ENCODE measurements at regions not wholly inside any gene's neighbourhood (a gene's known extent, or its start where the extent isn't known, plus 50 kb on each side); places are given as distances from the start of the nearest gene placed in this dataset.
A peak's percentile ranks its signal among the peaks of the same experiment; 100 is the strongest.

- peaks cover 14% of the 10 kb centered on the region for H3K4me1 ChIP-seq (ENCODE audit: insufficient read depth, low read length)
- H3K36me3 ChIP-seq (ENCODE audit: insufficient read depth, low read length): no peaks in the 10 kb centered on the region
- no peak for TF ChIP-seq CTCF (IDR thresholded peaks at IDR 0.05; ENCODE audit: extremely low read depth, low read depth, low read length)
- no peak overlapping the region for H2AFZ ChIP-seq (ENCODE audit: low read length)
- no peak for DNase-seq (ENCODE audit: insufficient read length, low spot score, missing footprints)
- H3K79me2 ChIP-seq (ENCODE audit: insufficient read depth, low read length): no peaks in the 10 kb centered on the region
- H3K27me3 ChIP-seq (ENCODE audit: insufficient read depth, low read length): no peaks in the 10 kb centered on the region
- H3K27ac ChIP-seq (ENCODE audit: low read depth, low read length): no peak overlapping the region
- no peak overlapping the region for H3K4me2 ChIP-seq (ENCODE audit: insufficient read depth, low read length)
- H4K20me1 ChIP-seq (ENCODE audit: insufficient read depth, low read length): no peaks in the 10 kb centered on the region
- no peak overlapping the region for H3K4me3 ChIP-seq (ENCODE audit: insufficient read depth, low read length)
- H3K9me3 ChIP-seq (ENCODE audit: low read depth, low read length): no peaks in the 10 kb centered on the region
Observed at GRCh38 chr18:73756256-73757091, 391.2 kb downstream of the FBXO15 start.

DNA sequence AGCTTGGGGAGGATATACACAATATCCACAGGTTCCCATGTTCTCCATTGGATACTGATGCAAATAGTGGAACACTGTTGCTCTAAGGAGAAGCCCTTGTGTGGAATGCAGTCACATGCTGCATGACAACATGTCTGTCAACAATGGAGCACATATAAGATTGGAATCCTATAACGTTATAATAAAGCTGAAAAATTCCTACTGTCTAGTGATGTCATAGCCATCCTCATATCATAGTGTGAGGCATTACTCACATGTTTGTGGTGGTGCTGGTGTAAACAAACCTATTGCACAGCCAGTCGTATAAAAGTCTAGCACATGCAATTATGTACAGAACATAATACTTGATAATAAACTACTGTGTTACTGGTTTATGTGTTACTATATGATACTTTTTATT lies 394.7 kb downstream of the FBXO15 start:
- DNase-seq (ENCODE audit: insufficient read length, low spot score, missing footprints): no peak
- Histone ChIP-seq H3K4me2 (ENCODE audit: insufficient read depth, low read length) (no peak overlapping the region), H3K27ac (ENCODE audit: low read depth, low read length) (no peak overlapping the region), H3K36me3 (ENCODE audit: insufficient read depth, low read length) (no peaks in the 10 kb centered on the region), H3K9me3 (ENCODE audit: low read depth, low read length) (no peaks in the 10 kb centered on the region), H4K20me1 (ENCODE audit: insufficient read depth, low read length) (no peaks in the 10 kb centered on the region), H3K4me1 (ENCODE audit: insufficient read depth, low read length) (peaks cover 10% of the 10 kb centered on the region), H3K79me2 (ENCODE audit: insufficient read depth, low read length) (no peaks in the 10 kb centered on the region), H2AFZ (ENCODE audit: low read length) (no peak overlapping the region), H3K4me3 (ENCODE audit: insufficient read depth, low read length) (no peak overlapping the region), H3K27me3 (ENCODE audit: insufficient read depth, low read length) (no peaks in the 10 kb centered on the region)
- TF ChIP-seq CTCF (IDR thresholded peaks at IDR 0.05; ENCODE audit: extremely low read depth, low read depth, low read length): no peak

DNA sequence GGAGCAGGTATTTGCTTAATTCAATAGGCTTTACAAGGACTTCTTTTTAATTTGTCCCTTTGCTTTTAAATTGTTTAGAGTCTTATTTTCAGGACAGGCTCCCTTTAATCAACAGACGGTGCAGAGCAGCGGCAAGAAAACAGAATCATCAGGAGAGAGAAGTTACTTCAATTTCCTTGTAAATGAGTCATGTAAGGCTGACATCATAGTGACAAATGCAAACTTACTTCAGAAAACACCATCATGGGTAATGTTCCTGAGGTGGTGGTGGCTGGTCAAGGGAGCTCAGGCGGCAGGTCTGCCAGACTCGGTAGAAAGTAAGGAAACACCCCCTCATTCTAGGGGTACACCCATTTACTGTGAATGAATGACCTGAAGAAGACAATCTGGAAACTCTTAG lies 395.1 kb downstream of the FBXO15 start:
- Histone ChIP-seq H4K20me1 (ENCODE audit: insufficient read depth, low read length) (no peaks in the 10 kb centered on the region), H3K79me2 (ENCODE audit: insufficient read depth, low read length) (no peaks in the 10 kb centered on the region), H2AFZ (ENCODE audit: low read length) (no peak overlapping the region), H3K9me3 (ENCODE audit: low read depth, low read length) (no peaks in the 10 kb centered on the region), H3K27me3 (ENCODE audit: insufficient read depth, low read length) (no peaks in the 10 kb centered on the region), H3K27ac (ENCODE audit: low read depth, low read length) (no peak overlapping the region), H3K4me1 (ENCODE audit: insufficient read depth, low read length) (peaks cover 7% of the 10 kb centered on the region), H3K36me3 (ENCODE audit: insufficient read depth, low read length) (no peaks in the 10 kb centered on the region), H3K4me2 (ENCODE audit: insufficient read depth, low read length) (no peak overlapping the region), H3K4me3 (ENCODE audit: insufficient read depth, low read length) (no peak overlapping the region)
- peak; percentile 66 for DNase-seq (ENCODE audit: insufficient read length, low spot score, missing footprints)
- no peak for TF ChIP-seq CTCF (IDR thresholded peaks at IDR 0.05; ENCODE audit: extremely low read depth, low read depth, low read length)

GRCh38 chr18:73750052-73750451 lies 397.6 kb downstream of the FBXO15 start:
- H2AFZ ChIP-seq (ENCODE audit: low read length): no peak overlapping the region
- no peak overlapping the region for H3K27ac ChIP-seq (ENCODE audit: low read depth, low read length)
- H3K9me3 ChIP-seq (ENCODE audit: low read depth, low read length): no peaks in the 10 kb centered on the region
- TF ChIP-seq CTCF (IDR thresholded peaks at IDR 0.05; ENCODE audit: extremely low read depth, low read depth, low read length): no peak
- DNase-seq (ENCODE audit: insufficient read length, low spot score, missing footprints): no peak
- H3K36me3 ChIP-seq (ENCODE audit: insufficient read depth, low read length): no peaks in the 10 kb centered on the region
- H3K4me2 ChIP-seq (ENCODE audit: insufficient read depth, low read length): no peak overlapping the region
- H3K4me3 ChIP-seq (ENCODE audit: insufficient read depth, low read length): no peak overlapping the region
- no peaks in the 10 kb centered on the region for H3K27me3 ChIP-seq (ENCODE audit: insufficient read depth, low read length)
- no peaks in the 10 kb centered on the region for H3K79me2 ChIP-seq (ENCODE audit: insufficient read depth, low read length)
- H3K4me1 ChIP-seq (ENCODE audit: insufficient read depth, low read length): peaks cover 7% of the 10 kb centered on the region
- H4K20me1 ChIP-seq (ENCODE audit: insufficient read depth, low read length): no peaks in the 10 kb centered on the region

Measured in osteoblast (primary cell).